ENCODE measurements at regions not wholly inside any gene's neighbourhood (a gene's known extent, or its start where the extent isn't known, plus 50 kb on each side); places are given as distances from the start of the nearest gene placed in this dataset.
"Not testable (repeated sequence)": the region's sequence is repeated elsewhere in the genome, so short reads cannot be mapped to it uniquely, and the experiment has no call there.

GRCh38 chr11:3493152-3493551 lies 114.2 kb upstream of the ZNF195 start:
- not testable (repeated sequence) for H3K36me3 Mint-ChIP-seq (ENCODE audit: low read depth); H3K4me3 Mint-ChIP-seq; H3K27ac Mint-ChIP-seq; ATAC-seq; H3K4me1 Mint-ChIP-seq; DNase-seq; H3K9me3 Mint-ChIP-seq; H3K27me3 Mint-ChIP-seq

- H3K9me3 Mint-ChIP-seq; H3K4me1 Mint-ChIP-seq; H3K36me3 Mint-ChIP-seq (ENCODE audit: low read depth); ATAC-seq; H3K4me3 Mint-ChIP-seq; DNase-seq; H3K27ac Mint-ChIP-seq: not testable (repeated sequence)
- H3K27me3 Mint-ChIP-seq = peaks cover 11% of the 10 kb centered on the region
These were observed 109.1 kb upstream of the ZNF195 start for GRCh38 chr11:3488003-3488402.

- H3K4me1 Mint-ChIP-seq; DNase-seq; ATAC-seq; H3K27ac Mint-ChIP-seq; H3K4me3 Mint-ChIP-seq; H3K36me3 Mint-ChIP-seq (ENCODE audit: low read depth); H3K9me3 Mint-ChIP-seq: not testable (repeated sequence)
- H3K27me3 Mint-ChIP-seq = peaks cover 12% of the 10 kb centered on the region
These were observed 106.8 kb upstream of the ZNF195 start for GRCh38 chr11:3485737-3486136.

GRCh38 chr11:3476937-3477885 lies 98.3 kb upstream of the ZNF195 start:
- not testable (repeated sequence) for DNase-seq; H3K4me3 Mint-ChIP-seq; ATAC-seq; H3K9me3 Mint-ChIP-seq; H3K27ac Mint-ChIP-seq; H3K4me1 Mint-ChIP-seq; H3K27me3 Mint-ChIP-seq; H3K36me3 Mint-ChIP-seq (ENCODE audit: low read depth)

- not testable (repeated sequence) for H3K4me1 Mint-ChIP-seq; DNase-seq; H3K4me3 Mint-ChIP-seq; H3K27ac Mint-ChIP-seq; H3K9me3 Mint-ChIP-seq; H3K27me3 Mint-ChIP-seq; H3K36me3 Mint-ChIP-seq (ENCODE audit: low read depth); ATAC-seq
These were observed 97.4 kb upstream of the ZNF195 start for GRCh38 chr11:3476084-3476936.

- H3K27ac Mint-ChIP-seq; H3K27me3 Mint-ChIP-seq; H3K4me3 Mint-ChIP-seq; DNase-seq; H3K36me3 Mint-ChIP-seq (ENCODE audit: low read depth); ATAC-seq; H3K4me1 Mint-ChIP-seq; H3K9me3 Mint-ChIP-seq: not testable (repeated sequence)
These were observed 90.0 kb upstream of the ZNF195 start for GRCh38 chr11:3468963-3469362.

GRCh38 chr11:3467599-3467998 lies 88.7 kb upstream of the ZNF195 start:
- not testable (repeated sequence) for H3K9me3 Mint-ChIP-seq; H3K27me3 Mint-ChIP-seq; H3K36me3 Mint-ChIP-seq (ENCODE audit: low read depth); H3K4me1 Mint-ChIP-seq; DNase-seq; H3K27ac Mint-ChIP-seq; H3K4me3 Mint-ChIP-seq; ATAC-seq

GRCh38 chr11:3455666-3456065 lies 76.7 kb upstream of the ZNF195 start:
- H3K4me1 Mint-ChIP-seq; DNase-seq; H3K36me3 Mint-ChIP-seq (ENCODE audit: low read depth); H3K9me3 Mint-ChIP-seq; ATAC-seq; H3K27ac Mint-ChIP-seq: not testable (repeated sequence)
- H3K27me3 Mint-ChIP-seq = peaks cover 15% of the 10 kb centered on the region
- H3K4me3 Mint-ChIP-seq = peak overlapping the region; percentile 48

GRCh38 chr11:3454844-3455243 lies 75.9 kb upstream of the ZNF195 start:
- H3K4me3 Mint-ChIP-seq = peak overlapping the region; percentile 48
- not testable (repeated sequence) for H3K27ac Mint-ChIP-seq; H3K4me1 Mint-ChIP-seq; ATAC-seq; H3K36me3 Mint-ChIP-seq (ENCODE audit: low read depth); H3K9me3 Mint-ChIP-seq
- peak; percentile 30 for DNase-seq
- peaks cover 15% of the 10 kb centered on the region for H3K27me3 Mint-ChIP-seq

GRCh38 chr11:3453596-3454256 lies 74.8 kb upstream of the ZNF195 start:
- not testable (repeated sequence) for DNase-seq; H3K4me1 Mint-ChIP-seq; H3K36me3 Mint-ChIP-seq (ENCODE audit: low read depth); ATAC-seq; H3K27ac Mint-ChIP-seq; H3K9me3 Mint-ChIP-seq; H3K4me3 Mint-ChIP-seq
- H3K27me3 Mint-ChIP-seq = peaks cover 15% of the 10 kb centered on the region

- peaks cover 10% of the 10 kb centered on the region for H3K27me3 Mint-ChIP-seq
- DNase-seq; H3K27ac Mint-ChIP-seq; H3K9me3 Mint-ChIP-seq; H3K4me3 Mint-ChIP-seq; H3K4me1 Mint-ChIP-seq; ATAC-seq; H3K36me3 Mint-ChIP-seq (ENCODE audit: low read depth): not testable (repeated sequence)
These were observed 71.9 kb upstream of the ZNF195 start for GRCh38 chr11:3450822-3451221.

- not testable (repeated sequence) for H3K4me1 Mint-ChIP-seq; H3K27ac Mint-ChIP-seq; H3K4me3 Mint-ChIP-seq; ATAC-seq; H3K9me3 Mint-ChIP-seq; H3K36me3 Mint-ChIP-seq (ENCODE audit: low read depth); DNase-seq
- peaks cover 25% of the 10 kb centered on the region for H3K27me3 Mint-ChIP-seq
These were observed 66.6 kb upstream of the ZNF195 start for GRCh38 chr11:3445535-3445934.

GRCh38 chr11:3444420-3444744 lies 65.4 kb upstream of the ZNF195 start:
- not testable (repeated sequence) for H3K4me3 Mint-ChIP-seq; H3K36me3 Mint-ChIP-seq (ENCODE audit: low read depth); DNase-seq; H3K4me1 Mint-ChIP-seq; H3K9me3 Mint-ChIP-seq; H3K27ac Mint-ChIP-seq; ATAC-seq
- peaks cover 29% of the 10 kb centered on the region for H3K27me3 Mint-ChIP-seq

GRCh38 chr11:3443700-3444419 lies 64.9 kb upstream of the ZNF195 start:
- H3K9me3 Mint-ChIP-seq; ATAC-seq; H3K36me3 Mint-ChIP-seq (ENCODE audit: low read depth); H3K4me1 Mint-ChIP-seq; H3K27ac Mint-ChIP-seq; DNase-seq; H3K4me3 Mint-ChIP-seq: not testable (repeated sequence)
- peaks cover 32% of the 10 kb centered on the region for H3K27me3 Mint-ChIP-seq

Measured in activated naive CD8-positive, alpha-beta T cell treated with anti-CD3 and anti-CD28 coated beads, Interleukin-2, amount 50 U/mL, for 24 hours (primary cell).